Activated gamma-delta T cell (primary cell): ENCODE measurements at regions not wholly inside any gene's neighbourhood (a gene's known extent, or its start where the extent isn't known, plus 50 kb on each side); places are given as distances from the start of the nearest gene placed in this dataset.

ENCODE experiments used
- DNase-seq: peaks from one replicate; lab custom pipeline; 2025; lab: John Stamatoyannopoulos, UW

DNA sequence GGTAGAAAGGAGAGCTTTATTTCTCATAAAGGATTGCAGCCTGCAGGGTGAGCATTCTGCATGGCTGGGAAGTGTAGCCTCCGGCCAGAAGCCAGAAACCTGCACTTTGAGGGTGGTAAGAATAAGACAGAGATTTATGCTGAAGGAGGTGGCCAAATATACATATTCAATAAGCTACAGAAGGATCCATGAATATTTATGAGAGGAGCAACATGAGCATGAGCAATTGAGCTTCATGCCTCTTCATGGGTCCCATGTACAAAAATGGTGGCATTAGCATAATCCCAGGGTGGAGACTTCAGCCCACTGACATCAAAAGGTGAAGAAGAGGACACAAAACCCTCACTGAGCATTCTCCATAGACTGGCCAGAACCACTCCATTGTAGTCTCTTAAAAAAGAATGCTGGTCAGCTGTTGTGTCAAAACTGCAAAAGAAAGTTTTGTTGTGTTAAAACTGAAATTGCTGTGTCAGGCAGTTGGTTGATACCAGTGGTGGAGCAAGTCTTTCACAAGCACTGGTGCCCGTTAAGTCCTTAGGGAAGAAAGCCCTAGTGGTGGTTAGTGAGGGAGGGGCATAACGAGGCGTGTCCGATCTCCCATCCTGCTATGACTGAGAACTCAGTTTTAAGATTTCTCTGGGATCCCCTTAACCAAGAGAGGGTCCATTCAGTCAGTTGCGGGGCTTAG lies 160.8 kb upstream of the MAP1B start:
- no peak for DNase-seq

- no peak for DNase-seq
These were observed 159.1 kb upstream of the MAP1B start for GRCh38 chr5:71948206-71948605.

DNA sequence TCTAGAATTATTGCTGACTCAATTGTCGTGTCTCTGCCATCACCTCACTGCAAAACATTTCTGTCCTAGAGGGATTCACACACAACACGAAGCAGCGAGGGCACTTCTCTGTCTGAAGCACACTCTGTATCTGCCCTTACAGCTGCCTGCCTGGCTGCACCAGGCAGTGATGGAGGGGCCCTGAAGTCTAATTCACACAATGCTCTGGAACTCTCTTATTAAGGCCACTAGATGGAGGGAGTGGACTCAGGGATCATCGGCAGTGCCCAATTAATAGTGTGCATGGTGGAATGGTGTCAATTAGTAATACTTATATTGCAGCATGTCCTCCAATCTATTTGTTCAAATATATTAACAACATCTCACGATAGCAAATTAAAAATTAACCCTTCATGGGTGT lies 157.5 kb upstream of the MAP1B start:
- no peak for DNase-seq

- DNase-seq, result no peak
These were observed 153.4 kb upstream of the MAP1B start for GRCh38 chr5:71953866-71954265.

DNA sequence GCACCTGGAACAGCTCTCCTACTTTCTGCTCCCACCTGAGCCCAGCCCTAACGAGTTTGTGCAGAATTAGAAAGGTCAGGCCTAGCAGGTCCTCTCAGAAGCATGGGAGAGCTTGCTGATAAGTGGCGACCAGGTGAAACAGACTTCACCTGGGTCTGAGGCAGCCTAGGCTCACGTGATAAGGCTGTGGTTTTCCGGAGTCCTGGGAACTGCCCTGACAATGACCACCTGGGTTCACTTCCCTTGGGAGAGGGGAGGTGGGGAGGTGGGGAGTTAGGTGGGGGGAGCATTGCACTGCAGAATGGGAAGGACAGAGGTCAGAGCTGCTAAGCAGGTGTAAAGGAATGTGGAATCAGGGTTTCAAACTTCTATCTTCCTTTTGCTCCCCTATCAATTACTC lies 152.9 kb upstream of the MAP1B start:
- no peak for DNase-seq

GRCh38 chr5:71955723-71956122 lies 151.6 kb upstream of the MAP1B start:
- DNase-seq, result no peak

DNA sequence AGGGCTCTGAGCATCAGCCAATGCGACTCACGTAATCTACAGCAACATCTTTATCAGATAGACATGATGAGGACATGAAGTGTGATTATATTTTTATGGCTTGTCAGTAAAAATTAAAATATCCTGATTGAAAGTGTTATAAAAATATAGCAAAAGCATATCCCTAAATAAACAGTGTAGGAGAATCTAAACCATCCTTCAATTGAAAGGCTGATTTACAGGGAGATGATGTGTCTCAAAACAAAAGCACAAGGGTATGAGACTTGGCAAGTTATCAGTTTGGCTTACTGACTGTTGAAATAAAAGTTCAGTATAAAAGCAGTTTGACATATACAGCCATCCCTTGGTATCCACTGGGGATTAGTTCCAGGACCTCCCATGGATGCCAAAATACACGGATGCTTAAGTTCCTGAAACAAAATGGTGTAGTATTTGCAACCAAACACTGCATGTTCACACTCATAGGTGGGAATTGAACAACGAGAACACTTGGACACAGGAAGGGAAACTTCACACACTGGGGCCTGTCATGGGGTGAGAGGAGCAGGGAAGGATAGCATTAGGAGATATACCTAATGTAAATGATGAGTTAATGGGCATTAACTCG lies 149.9 kb upstream of the MAP1B start:
- no peak for DNase-seq

DNA sequence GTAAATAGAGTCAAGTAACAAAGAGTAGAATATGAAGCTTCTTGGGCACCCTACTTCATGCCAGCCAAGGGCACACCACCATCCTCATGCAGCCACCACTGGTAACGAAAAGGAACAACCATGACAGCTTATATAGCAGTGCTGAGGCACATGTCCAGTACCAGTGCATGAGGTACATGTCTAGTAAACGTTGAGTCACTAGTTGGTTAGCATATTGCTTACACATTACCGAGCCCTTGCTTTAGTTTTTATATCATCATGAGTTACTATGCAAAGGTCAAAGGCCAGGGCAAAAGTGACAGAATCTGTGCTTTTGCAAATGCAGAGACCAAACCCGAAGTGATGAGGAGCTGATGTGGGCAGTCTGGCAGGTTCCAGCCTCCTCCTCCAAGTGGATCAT lies 147.1 kb upstream of the MAP1B start:
- DNase-seq, result no peak

- no peak for DNase-seq
These were observed 145.5 kb upstream of the MAP1B start for GRCh38 chr5:71961786-71962185.

DNA sequence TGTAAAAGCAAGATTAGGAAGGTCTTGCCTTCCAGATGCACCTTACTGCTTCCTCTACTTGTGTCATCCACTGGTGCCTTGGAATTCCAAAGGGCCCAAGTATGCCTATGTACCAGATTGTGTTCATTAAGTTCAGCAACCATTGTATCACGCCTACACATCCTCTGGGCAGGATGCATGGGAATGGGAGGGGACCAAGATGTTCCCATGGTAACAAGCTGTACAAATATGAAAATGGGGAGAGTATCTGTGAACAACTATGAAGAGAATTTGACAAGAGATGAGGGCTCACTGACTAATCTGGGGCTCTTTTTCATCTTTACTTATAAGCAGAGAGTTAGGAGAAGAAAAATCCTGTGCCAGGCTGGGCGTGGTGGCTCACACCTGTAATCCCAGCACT lies 137.8 kb upstream of the MAP1B start:
- DNase-seq, result no peak

DNA sequence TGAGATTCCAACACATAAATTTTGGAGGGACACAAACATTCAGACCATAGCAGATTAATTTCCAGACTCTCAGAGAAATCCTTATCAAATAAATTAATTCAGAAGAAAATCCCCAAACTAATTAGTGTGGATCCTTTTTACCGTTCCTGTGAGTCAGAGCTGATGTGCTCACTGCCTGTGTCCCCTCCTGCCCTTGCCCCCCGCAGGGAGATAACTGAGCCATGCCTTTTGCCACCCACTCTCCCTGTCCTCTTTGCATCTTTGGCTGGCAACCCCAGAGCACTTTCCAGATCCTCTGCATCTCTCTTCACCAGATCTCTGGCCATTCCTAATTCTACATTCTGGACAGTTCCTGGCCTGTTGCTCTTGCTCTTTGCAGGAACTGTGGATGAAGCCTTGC lies 135.4 kb upstream of the MAP1B start:
- no peak for DNase-seq

GRCh38 chr5:71972777-71973473 lies 134.3 kb upstream of the MAP1B start:
- DNase-seq, result no peak

GRCh38 chr5:71973563-71973962 lies 133.7 kb upstream of the MAP1B start:
- DNase-seq, result no peak

GRCh38 chr5:71974165-71974564 lies 133.1 kb upstream of the MAP1B start:
- no peak for DNase-seq

DNA sequence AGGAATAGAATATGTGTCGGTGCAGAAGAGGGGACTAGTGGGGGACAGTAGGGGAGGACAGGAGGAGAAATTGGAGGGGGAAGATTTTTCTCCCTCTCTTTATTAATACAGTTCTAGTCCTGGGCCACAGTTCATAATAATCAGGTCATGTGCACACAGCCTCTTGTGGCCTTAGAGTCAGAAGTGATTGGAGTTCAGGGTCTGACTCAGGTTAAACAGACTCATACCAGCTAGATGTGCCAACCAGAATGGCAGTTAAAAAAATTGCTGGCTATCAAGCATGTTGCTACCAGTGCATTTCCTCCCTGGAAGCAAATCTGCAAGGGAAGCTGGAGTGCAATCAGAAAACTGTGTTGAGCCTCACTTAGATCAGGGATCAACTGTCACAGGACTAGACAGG lies 132.7 kb upstream of the MAP1B start:
- DNase-seq, result no peak

DNA sequence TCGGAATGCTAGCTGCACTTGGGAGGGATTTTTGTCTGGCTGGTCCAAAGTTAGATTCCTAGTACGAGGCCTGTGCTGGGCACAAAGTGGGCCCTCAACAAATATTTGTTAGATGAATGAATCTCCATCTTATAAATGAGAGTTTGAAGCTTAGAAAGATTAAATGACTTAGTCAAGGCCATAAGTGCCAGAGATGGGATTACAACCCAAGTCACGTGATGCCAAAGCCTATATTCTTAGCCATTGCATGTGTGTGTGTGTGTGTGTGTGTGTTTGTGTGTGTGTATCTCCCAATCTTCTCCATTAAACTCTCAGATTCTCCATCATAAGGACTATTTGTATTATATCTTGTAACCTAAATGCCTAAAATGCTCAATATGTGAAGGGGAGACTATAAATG lies 130.8 kb upstream of the MAP1B start:
- no peak for DNase-seq

DNA sequence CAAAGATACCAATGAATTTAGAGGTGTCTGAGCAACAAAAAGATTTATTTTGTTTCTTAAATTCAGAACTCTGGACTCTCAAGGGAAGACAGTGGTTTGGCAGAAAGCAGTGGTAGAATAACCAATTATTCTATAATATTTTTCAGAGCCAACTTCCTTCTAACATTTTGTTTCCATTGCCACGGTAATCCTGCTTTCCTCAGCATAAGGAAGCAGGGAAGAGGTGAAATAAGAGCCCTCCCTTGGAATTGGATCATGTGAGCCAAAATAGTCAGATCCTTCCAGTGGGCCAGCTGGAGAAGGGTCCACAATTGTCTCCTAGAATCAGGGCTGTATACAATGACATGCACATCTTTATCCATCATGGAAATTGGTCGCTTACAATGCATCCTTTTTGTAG lies 130.0 kb upstream of the MAP1B start:
- DNase-seq, result no peak

- no peak for DNase-seq
These were observed 129.1 kb upstream of the MAP1B start for GRCh38 chr5:71978216-71978615.

GRCh38 chr5:71982717-71983395 lies 124.4 kb upstream of the MAP1B start:
- DNase-seq, result no peak

- DNase-seq, result no peak
These were observed 121.2 kb upstream of the MAP1B start for GRCh38 chr5:71986101-71986500.

DNA sequence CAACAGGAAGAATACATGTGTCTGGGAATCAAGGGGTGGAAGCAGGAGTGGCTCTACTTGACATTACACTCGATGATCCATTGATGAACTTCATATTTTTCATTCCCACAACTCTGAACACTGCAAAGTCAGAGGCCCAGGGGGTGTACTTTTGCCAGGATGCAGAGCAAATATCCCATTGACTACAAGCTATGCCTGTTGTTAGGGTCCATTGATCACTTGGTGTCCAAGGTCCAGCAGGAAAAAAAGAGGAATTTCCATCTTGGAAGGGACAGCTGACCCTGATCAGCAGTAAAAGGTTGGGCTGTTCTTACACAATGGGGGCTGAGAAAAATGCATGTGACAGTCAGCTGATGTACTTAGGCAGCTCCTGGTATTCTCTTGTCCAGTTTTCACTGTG lies 118.5 kb upstream of the MAP1B start:
- no peak for DNase-seq

- no peak for DNase-seq
These were observed 113.7 kb upstream of the MAP1B start for GRCh38 chr5:71993600-71993999.

DNA sequence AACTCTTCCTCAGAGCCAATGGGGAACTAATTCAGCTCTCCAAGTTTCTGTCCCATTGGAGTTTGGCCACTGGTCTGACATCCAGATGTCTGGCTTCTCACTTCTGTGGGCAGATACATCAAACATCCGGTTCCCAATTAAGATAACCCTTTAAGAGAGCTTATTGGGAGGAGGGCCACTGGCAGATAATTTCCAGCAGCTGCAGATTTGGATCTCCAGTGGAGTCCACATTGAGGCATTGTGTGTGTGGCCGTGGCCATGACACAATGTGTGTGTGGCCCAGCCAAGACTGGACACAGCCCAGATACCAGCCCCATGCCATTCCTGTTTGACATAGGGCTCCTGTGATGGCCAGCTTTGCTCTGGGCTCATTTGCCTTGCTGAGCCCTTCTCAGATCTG lies 110.5 kb upstream of the MAP1B start:
- no peak for DNase-seq
